ENCODE measurements at regions not wholly inside any gene's neighbourhood (a gene's known extent, or its start where the extent isn't known, plus 50 kb on each side); places are given as distances from the start of the nearest gene placed in this dataset.
"Not testable (repeated sequence)": the region's sequence is repeated elsewhere in the genome, so short reads cannot be mapped to it uniquely, and the experiment has no call there.

- DNase-seq (ENCODE audit: low spot score): not testable (repeated sequence)
Measured at GRCh38 chr7:63856466-63856865, 142.2 kb upstream of the ZNF722 start.

- no peak for DNase-seq (ENCODE audit: low spot score)
Measured at GRCh38 chr7:63867127-63867526, 131.5 kb upstream of the ZNF722 start.

DNA sequence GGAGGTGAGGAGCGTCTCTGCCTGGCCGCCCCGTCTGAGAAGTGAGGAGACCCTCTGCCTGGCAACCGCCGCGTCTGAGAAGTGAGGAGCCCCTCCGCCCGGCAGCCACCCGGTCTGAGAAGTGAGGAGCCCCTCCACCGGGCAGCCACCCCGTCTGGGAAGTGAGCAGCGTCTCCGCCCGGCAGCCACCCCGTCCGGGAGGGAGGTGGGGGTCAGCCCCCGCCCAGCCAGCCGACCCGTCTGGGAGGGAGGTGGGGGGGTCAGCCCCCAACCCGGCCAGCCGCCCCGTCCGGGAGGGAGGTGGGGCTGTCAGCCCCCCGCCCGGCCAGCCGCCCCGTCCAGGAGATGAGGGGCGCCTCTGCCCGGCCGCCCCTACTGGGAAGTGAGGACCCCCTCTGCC, 124.4 kb upstream of the ZNF722 start:
- DNase-seq (ENCODE audit: low spot score): not testable (repeated sequence)

DNA sequence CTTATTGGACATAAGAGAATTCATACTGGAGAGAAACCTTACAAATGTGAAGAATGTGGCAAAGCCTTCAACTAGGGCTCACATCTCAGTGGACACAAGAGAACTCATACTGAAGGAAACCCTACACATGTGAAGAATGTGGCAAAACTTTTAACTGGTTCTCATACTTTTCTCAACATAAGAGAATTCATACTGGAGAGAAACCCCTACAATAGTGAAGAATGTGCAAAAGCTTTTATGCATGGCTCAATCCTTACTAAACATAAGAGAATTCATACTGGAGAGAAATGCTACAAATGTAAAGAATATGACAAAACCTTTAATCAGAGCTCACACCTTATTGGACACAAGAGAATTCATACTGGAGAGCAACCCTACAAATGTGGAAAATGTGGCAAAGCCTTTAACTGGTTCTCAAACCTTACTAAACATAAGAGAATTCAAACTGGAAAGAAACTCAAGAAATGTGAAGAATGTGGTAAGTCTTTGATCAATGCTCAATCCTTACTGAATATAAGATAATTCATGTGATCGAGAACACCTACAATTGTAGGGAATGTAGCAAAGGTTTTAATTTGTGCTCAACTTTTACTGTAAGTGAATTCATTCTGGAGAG, 121.8 kb upstream of the ZNF722 start:
- no peak for DNase-seq (ENCODE audit: low spot score)

- no peak for DNase-seq (ENCODE audit: low spot score)
Measured at GRCh38 chr7:63887031-63887430, 111.6 kb upstream of the ZNF722 start.

DNA sequence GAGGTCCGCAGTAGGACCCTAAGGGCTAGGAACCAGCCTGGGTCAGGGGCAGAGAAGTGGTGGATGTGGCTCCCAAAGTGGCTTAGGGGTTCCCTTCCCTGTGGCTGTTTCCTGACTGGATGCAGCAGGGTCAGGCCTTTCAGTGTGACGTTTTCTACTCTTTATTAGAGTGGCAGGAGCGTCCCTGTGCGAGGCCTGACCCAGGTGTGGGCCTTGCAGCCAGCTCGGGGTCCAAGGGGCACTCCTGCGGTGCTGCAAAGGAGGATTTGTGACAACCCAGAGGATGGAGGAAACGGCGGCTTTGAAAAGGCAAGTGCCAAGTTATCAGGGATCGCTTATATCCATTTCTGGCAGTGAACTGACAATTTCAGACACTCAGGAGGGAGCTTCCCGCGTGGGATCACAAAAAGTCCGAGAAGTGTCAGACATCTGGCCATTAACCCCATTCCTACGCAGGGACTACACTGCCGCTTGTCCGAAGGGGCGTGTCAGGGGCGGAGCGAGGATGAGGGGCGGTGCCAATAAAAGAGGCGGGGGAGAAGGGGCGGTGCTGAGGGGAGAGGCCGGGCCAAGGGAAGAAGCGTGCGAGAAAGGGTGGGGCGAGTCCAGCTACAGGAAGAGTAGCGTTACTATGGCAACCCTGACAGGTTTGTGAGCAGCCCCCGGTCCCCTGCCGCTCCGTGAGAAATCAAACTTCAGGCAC, 98.8 kb upstream of the ZNF722 start:
- peak; percentile 94 for DNase-seq (ENCODE audit: low spot score)

- DNase-seq (ENCODE audit: low spot score): peak; percentile 99
Measured at GRCh38 chr7:63900394-63901203, 98.0 kb upstream of the ZNF722 start.

DNA sequence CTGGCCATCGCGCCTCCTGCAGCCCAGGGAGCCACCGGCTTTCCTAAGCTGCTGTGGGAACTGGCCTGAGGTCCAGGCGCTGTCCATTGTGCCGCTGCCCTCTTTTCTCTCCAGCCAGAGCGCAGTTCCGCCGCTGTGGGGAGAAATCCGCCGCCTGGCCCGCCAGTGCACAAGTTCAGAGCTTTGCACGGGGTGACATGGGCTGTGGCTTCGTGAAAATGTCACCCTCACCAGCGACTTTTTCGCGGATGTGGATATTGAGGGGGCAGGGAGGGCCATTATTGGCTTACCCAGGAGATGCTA, 97.5 kb upstream of the ZNF722 start:
- DNase-seq (ENCODE audit: low spot score): not testable (repeated sequence)

DNA sequence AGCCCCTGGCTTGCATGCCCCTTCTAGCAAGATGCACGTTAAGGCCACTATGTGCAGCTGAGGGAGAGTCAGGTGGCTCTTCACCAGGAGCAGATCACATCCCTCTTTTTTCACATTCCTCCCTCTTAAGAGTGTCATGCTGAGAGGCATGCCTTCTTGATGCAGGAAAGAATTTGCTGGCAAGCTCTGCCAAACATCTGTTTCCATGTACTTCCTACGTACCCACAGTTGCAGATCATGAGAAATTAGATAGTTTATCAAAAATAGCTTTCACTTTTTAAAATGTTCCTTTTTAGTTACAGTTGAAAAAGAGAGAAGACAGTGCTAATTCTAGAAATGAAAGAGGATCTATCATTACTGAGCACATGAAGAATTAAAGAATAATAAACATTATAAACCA, 79.7 kb upstream of the ZNF722 start:
- no peak for DNase-seq (ENCODE audit: low spot score)

DNA sequence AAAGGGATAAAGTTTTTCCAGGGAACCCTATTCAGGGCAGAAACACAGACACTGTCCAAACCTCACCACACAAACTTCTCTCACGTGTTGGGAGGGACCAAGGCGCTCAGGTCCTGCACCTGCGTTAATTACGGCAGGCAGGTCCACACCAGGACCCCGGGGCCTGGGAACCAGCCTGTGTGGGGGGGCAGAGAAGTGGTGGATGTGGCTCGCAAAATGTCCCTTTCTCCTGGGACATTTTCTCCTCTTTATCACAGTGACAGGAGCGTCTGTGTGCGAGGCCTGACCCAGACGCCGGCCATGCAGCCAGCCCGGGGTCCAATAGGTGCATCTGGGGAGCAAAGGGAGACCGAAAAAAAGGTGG, 73.4 kb upstream of the ZNF722 start:
- no peak for DNase-seq (ENCODE audit: low spot score)

DNA sequence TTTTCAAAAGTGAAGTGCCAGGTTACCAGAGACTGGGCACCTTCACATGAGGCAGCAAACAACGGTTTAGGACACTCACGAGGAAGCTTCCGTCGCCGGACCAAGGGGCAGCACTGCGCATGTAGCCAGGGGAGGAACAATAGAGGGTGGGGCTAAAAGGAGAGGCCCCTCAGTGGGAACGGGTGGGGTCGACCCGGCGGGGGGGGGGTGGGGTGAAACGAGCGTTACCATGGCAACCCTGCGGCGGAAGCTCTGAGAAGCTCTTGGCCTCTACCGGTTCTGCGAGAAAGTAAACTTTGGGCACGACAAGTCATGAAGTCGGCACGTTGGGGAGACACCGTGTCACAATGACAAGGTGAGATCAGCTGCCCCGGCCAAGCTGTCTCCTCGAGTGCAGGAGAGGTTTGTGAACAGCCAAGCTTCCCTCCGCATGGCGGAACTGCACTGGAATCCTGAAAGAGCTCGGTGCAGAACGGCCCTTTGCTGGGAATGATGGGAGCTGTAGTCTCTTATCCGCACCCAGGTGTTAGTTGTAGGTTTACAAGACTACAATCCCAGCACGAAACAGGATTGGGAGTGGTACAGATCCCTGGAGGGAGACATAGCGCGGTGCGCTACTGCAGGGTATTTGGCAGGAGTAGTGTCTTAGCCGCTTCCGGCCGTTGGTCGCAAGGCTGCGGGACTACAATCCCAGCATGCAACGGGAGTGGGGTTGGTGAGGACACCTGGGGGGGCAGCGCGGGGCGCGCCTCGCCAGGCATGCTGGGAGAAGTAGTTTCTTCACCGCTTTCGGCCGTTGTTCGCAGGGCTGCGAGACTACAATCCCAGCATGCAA, 72.8 kb upstream of the ZNF722 start:
- peak; percentile 98 for DNase-seq (ENCODE audit: low spot score)

GRCh38 chr7:63927261-63927660, 71.4 kb upstream of the ZNF722 start:
- DNase-seq (ENCODE audit: low spot score): no peak

DNA sequence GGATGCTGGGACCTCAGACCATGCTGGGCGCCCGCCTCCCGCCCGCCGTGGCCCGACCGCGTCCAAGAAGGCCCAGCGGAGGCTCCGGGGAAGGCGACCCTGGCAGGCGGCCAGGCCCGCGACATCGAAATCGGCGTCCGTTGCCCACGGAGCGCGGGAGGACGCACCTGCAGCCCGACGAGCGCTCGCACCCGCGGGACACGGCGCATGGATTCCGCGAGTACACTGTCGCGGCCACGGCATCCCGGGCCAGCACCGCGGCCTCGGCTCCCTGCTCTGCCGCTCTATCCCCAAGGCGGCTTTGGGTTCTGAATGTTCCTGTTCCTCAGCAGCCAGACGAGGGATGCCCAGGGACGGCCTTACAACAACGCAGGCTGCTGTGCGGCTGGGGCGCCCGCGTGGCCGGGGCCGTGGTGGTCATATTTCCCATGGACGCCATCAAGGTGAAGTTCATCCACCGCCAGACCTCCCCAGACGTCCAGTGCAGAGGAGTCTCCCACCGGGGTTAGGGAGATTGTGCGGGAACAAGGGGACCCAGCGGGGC, 67.5 kb upstream of the ZNF722 start:
- no peak for DNase-seq (ENCODE audit: low spot score)

GRCh38 chr7:63931985-63932577, 66.6 kb upstream of the ZNF722 start:
- no peak for DNase-seq (ENCODE audit: low spot score)

Measured in pons (tissue), 1 donor.